ENCODE measurements at regions not wholly inside any gene's neighbourhood (a gene's known extent, or its start where the extent isn't known, plus 50 kb on each side); places are given as distances from the start of the nearest gene placed in this dataset.

GRCh38 chr19:33898062-33898677 is 101.5 kb downstream of the KCTD15 start:
- intact Hi-C loops (cut with DNase I), result no loop called here
- ATAC-seq, result no peak
- Histone ChIP-seq H3K27ac (no peak overlapping the region), H3K4me1 (peaks cover 0 to 6% (median 0%) of the 10 kb centered on the region in 12 donors), H3K4me3 (no peak overlapping the region), H3K27me3 (peaks cover 0 to 4% (median 0%) of the 10 kb centered on the region in 9 donors), H3K36me3 (no peaks in the 10 kb centered on the region), H3K9me3 (peaks cover 0 to 23% (median 13%) of the 10 kb centered on the region in 12 donors)
- DNase-seq, result no peak
- no peak for TF ChIP-seq POLR2A (IDR thresholded peaks at IDR 0.05)
- no peak for TF ChIP-seq CTCF (IDR thresholded peaks at IDR 0.05)

- no peak for TF ChIP-seq POLR2A (IDR thresholded peaks at IDR 0.05)
- no peak for TF ChIP-seq CTCF (IDR thresholded peaks at IDR 0.05)
- H3K27ac ChIP-seq, result peak overlapping the region in 3 of 12 donors; percentile 4 to 34 (median 6)
- intact Hi-C loops (cut with DNase I), result loop anchor here in 2 of 10 donors (10.0 kb wide), 1 partner anchor 106 kb away; the partner anchor contains the start of gene KCTD15 (in 2 of the 2)
- peaks cover 0 to 19% (median 5%) of the 10 kb centered on the region in 9 donors for H3K27me3 ChIP-seq
- DNase-seq (no peak), ATAC-seq (no peak)
- H3K4me1 ChIP-seq, result peaks cover 0 to 22% (median 10%) of the 10 kb centered on the region in 12 donors
- WGBS, 4 donors, result 55 to 61% (median 60%) methylated on average over 3 of the region's 3 CpGs
- no peak overlapping the region for H3K4me3 ChIP-seq
- no peaks in the 10 kb centered on the region for H3K36me3 ChIP-seq
- H3K9me3 ChIP-seq, result peaks cover 0 to 23% (median 13%) of the 10 kb centered on the region in 12 donors
These were observed 104.1 kb downstream of the KCTD15 start for GRCh38 chr19:33900817-33901216.

- TF ChIP-seq POLR2A (IDR thresholded peaks at IDR 0.05), result no peak
- TF ChIP-seq CTCF (IDR thresholded peaks at IDR 0.05), result no peak
- ATAC-seq, result no peak
- intact Hi-C loops (cut with DNase I), result loop anchor here in 2 of 10 donors (10.0 kb wide), 1 partner anchor 108 kb away; the partner anchor contains the start of gene KCTD15 (in 2 of the 2)
- H3K27me3 ChIP-seq, result peaks cover 0 to 34% (median 7%) of the 10 kb centered on the region in 9 donors
- no peak overlapping the region for H3K4me3 ChIP-seq
- WGBS, 4 donors, result 71 to 72% (median 72%) methylated on average over 3 of the region's 3 CpGs
- no peak for DNase-seq
- no peaks in the 10 kb centered on the region for H3K36me3 ChIP-seq
- H3K4me1 ChIP-seq, result peaks cover 0 to 33% (median 13%) of the 10 kb centered on the region in 12 donors
- no peak overlapping the region for H3K27ac ChIP-seq
- peaks cover 0 to 18% (median 10%) of the 10 kb centered on the region in 12 donors for H3K9me3 ChIP-seq
These were observed 105.7 kb downstream of the KCTD15 start for GRCh38 chr19:33902395-33902794.

- TF ChIP-seq CTCF (IDR thresholded peaks at IDR 0.05) (no peak), POLR2A (IDR thresholded peaks at IDR 0.05) (no peak)
- no peak overlapping the region for H3K27ac ChIP-seq
- ATAC-seq (no peak), DNase-seq (no peak)
- peaks cover 0 to 33% (median 13%) of the 10 kb centered on the region in 12 donors for H3K4me1 ChIP-seq
- 78 to 87% (median 81%) methylated on average over 15 to 22 of the region's 22 CpGs for WGBS, 4 donors
- no peaks in the 10 kb centered on the region for H3K36me3 ChIP-seq
- peaks cover 0 to 39% (median 7%) of the 10 kb centered on the region in 9 donors for H3K27me3 ChIP-seq
- no peak overlapping the region for H3K4me3 ChIP-seq
- intact Hi-C loops (cut with DNase I), result loop anchor here in 2 of 10 donors (10.0 kb wide), 1 partner anchor 108 kb away; the partner anchor contains the start of gene KCTD15 (in 2 of the 2)
- H3K9me3 ChIP-seq, result peaks cover 0 to 13% (median 7%) of the 10 kb centered on the region in 12 donors
These were observed 106.3 kb downstream of the KCTD15 start for GRCh38 chr19:33902802-33903488.
